ENCODE measurements at regions not wholly inside any gene's neighbourhood (a gene's known extent, or its start where the extent isn't known, plus 50 kb on each side); places are given as distances from the start of the nearest gene placed in this dataset.
A peak's percentile ranks its signal among the peaks of the same experiment; 100 is the strongest.

DNA sequence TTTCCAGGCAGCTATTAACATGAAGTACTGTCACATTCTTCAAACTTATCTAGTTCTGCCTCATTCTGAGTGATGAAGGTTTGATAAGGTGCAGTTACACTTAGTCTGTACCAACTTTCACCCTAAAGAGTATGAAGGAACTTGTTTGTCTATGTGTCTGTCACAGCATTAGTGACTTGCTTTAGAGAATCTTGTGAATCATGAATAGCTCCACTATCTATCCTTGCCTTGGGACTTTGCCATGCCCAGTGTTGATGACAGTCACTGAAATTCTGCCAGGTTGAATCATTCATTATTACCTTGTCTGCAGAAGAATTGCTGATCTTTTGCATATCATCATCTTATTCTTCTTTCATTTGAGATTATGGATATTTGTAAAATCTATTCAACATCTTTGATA is 50.9 kb upstream of the A1CF start:
- Histone ChIP-seq H3K36me3 (ENCODE audit: control insufficient read depth in 2 of 3, insufficient read depth in 3 of 3, low read length in 3 of 3) (no peaks in the 10 kb centered on the region), H3K9me3 (ENCODE audit: control insufficient read depth in 2 of 3, insufficient read depth in 1 of 3, low read length in 3 of 3) (no peaks in the 10 kb centered on the region), H3K27me3 (ENCODE audit: control insufficient read depth, insufficient read depth, low read length) (no peaks in the 10 kb centered on the region), H3K4me3 (ENCODE audit: low read length in 3 of 3) (no peak overlapping the region), H3K4me1 (ENCODE audit: control insufficient read depth in 2 of 3, insufficient read depth in 2 of 3, low read depth in 1 of 3, low read length in 3 of 3) (no peaks in the 10 kb centered on the region), H3K9ac (ENCODE audit: low read length in 3 of 3) (no peak overlapping the region), H3K27ac (ENCODE audit: low read depth in 2 of 2, low read length in 2 of 2) (no peak overlapping the region)
- FAIRE-seq (no peak), DNase-seq (no peak)
- intact Hi-C loops (cut with DNase I), result no loop called here
- TF ChIP-seq, protein P1, sequence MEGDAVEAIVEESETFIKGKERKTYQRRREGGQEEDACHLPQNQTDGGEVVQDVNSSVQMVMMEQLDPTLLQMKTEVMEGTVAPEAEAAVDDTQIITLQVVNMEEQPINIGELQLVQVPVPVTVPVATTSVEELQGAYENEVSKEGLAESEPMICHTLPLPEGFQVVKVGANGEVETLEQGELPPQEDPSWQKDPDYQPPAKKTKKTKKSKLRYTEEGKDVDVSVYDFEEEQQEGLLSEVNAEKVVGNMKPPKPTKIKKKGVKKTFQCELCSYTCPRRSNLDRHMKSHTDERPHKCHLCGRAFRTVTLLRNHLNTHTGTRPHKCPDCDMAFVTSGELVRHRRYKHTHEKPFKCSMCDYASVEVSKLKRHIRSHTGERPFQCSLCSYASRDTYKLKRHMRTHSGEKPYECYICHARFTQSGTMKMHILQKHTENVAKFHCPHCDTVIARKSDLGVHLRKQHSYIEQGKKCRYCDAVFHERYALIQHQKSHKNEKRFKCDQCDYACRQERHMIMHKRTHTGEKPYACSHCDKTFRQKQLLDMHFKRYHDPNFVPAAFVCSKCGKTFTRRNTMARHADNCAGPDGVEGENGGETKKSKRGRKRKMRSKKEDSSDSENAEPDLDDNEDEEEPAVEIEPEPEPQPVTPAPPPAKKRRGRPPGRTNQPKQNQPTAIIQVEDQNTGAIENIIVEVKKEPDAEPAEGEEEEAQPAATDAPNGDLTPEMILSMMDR (IDR thresholded peaks at IDR 0.05; ENCODE audit: borderline replicate concordance, extremely low read depth, insufficient read depth), result no peak

DNA sequence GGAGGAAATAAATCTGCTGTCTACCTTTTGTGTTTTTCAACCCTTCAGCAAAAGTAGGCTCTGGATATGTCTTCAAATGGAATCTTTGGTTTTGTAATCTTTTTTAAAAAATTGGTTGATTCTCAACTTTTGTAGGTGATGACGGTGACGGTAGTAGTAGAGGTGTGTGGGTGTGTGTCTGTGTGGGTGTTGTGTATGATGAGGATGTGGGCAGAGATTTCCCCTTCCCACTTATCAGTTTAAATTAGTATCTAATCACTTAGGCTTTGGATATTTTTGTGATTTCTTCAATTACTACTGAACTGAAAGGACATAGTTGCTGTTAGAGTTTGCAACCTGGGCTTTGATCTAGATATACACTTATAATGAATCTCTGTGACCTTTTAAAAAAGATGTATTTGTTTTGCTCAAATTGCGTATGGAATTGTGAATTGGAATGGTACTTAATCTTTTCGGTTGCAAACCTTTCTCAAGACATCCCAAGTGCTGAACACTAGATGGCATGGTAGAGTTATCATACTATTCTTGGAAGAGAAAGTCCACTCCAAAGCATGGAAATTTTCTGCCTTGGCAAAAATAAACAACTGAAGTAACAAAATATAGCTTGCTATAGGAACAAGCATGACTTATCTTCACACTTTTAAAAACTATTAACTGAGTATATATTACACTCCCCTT is 51.9 kb upstream of the A1CF start:
- DNase-seq, result peak in 2 of 5 donors; percentile 54 to 69
- H3K4me3 ChIP-seq (ENCODE audit: low read length in 3 of 3), result no peak overlapping the region
- H3K36me3 ChIP-seq (ENCODE audit: control insufficient read depth in 2 of 3, insufficient read depth in 3 of 3, low read length in 3 of 3), result no peaks in the 10 kb centered on the region
- intact Hi-C loops (cut with DNase I), result no loop called here
- TF ChIP-seq, protein P1 (IDR thresholded peaks at IDR 0.05; ENCODE audit: borderline replicate concordance, extremely low read depth, insufficient read depth), result peak; percentile 44
- no peak overlapping the region for H3K27ac ChIP-seq (ENCODE audit: low read depth in 2 of 2, low read length in 2 of 2)
- H3K9ac ChIP-seq (ENCODE audit: low read length in 3 of 3), result no peak overlapping the region
- H3K9me3 ChIP-seq (ENCODE audit: control insufficient read depth in 2 of 3, insufficient read depth in 1 of 3, low read length in 3 of 3), result no peaks in the 10 kb centered on the region
- H3K27me3 ChIP-seq (ENCODE audit: control insufficient read depth, insufficient read depth, low read length), result no peaks in the 10 kb centered on the region
- no peaks in the 10 kb centered on the region for H3K4me1 ChIP-seq (ENCODE audit: control insufficient read depth in 2 of 3, insufficient read depth in 2 of 3, low read depth in 1 of 3, low read length in 3 of 3)
- FAIRE-seq, result peak; percentile 87

DNA sequence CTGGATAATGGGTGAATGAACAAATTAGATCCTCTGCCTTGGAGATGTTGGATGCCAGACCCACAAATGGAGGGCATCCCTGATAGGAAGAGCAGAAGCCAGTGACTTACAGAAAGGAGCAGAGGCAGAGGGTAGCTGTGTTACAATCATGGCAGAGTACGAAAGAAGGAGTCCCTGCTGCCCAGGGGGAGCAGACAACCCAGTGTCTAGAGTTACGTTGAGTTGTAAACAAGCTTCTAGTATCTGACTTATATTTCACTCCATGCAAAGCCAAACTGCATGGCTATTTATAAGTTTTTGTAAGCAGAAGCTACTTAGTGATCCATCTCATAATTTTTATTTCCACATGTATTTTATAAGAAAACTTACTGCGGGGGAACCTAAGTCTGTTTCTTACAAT is 56.2 kb upstream of the A1CF start:
- TF ChIP-seq, protein P1 (IDR thresholded peaks at IDR 0.05; ENCODE audit: borderline replicate concordance, extremely low read depth, insufficient read depth), result no peak
- FAIRE-seq (no peak), DNase-seq (no peak)
- Histone ChIP-seq H3K9ac (ENCODE audit: low read length in 3 of 3) (no peak overlapping the region), H3K27ac (ENCODE audit: low read depth in 2 of 2, low read length in 2 of 2) (no peak overlapping the region), H3K4me3 (ENCODE audit: low read length in 3 of 3) (no peak overlapping the region), H3K27me3 (ENCODE audit: control insufficient read depth, insufficient read depth, low read length) (no peaks in the 10 kb centered on the region), H3K36me3 (ENCODE audit: control insufficient read depth in 2 of 3, insufficient read depth in 3 of 3, low read length in 3 of 3) (no peaks in the 10 kb centered on the region), H3K4me1 (ENCODE audit: control insufficient read depth in 2 of 3, insufficient read depth in 2 of 3, low read depth in 1 of 3, low read length in 3 of 3) (no peaks in the 10 kb centered on the region), H3K9me3 (ENCODE audit: control insufficient read depth in 2 of 3, insufficient read depth in 1 of 3, low read length in 3 of 3) (no peaks in the 10 kb centered on the region)
- intact Hi-C loops (cut with DNase I), result no loop called here

Data from kidney (tissue), 13 donors.